ENCODE measurements at regions not wholly inside any gene's neighbourhood (a gene's known extent, or its start where the extent isn't known, plus 50 kb on each side); places are given as distances from the start of the nearest gene placed in this dataset.

GRCh38 chr5:57097526-57097925 is 76.3 kb upstream of the GPBP1 start:
- Histone ChIP-seq H3K4ac (replicated peaks; ENCODE audit: insufficient read length, low read depth, low read length) (no peak overlapping the region), H2BK12ac (ENCODE audit: low read depth, low read length) (no peak overlapping the region), H4K20me1 (replicated peaks in 1 of 2; ENCODE audit: control insufficient read depth in 1 of 2, insufficient read depth in 2 of 2, low read length in 2 of 2) (no peaks in the 10 kb centered on the region), H4K5ac (ENCODE audit: insufficient read length, low read depth, low read length) (no peak overlapping the region), H2BK15ac (ENCODE audit: low read length) (no peak overlapping the region), H3K79me2 (ENCODE audit: control insufficient read depth in 1 of 2, insufficient read depth in 2 of 2, low read length in 2 of 2) (no peaks in the 10 kb centered on the region), H3K4me3 (ENCODE audit: extremely low read depth in 1 of 4, insufficient read depth in 2 of 4, low read depth in 3 of 4, low read length in 4 of 4) (no peak overlapping the region), H3K4me2 (ENCODE audit: insufficient read depth in 1 of 2, low read depth in 2 of 2, low read length in 2 of 2) (no peak overlapping the region), H2AFZ (ENCODE audit: low read length) (no peak overlapping the region), H3K14ac (ENCODE audit: insufficient read length) (no peak overlapping the region), H4K91ac (replicated peaks; ENCODE audit: insufficient read length, low read length) (no peak overlapping the region), H3K4me1 (replicated peaks in 1 of 4; ENCODE audit: control insufficient read depth in 3 of 4, insufficient read depth in 4 of 4, low read length in 3 of 4) (peaks cover 0 to 3% (median under 1%) of the 10 kb centered on the region in 4 experiments; a peak in 1 of 7 replicates), H3K18ac (ENCODE audit: extremely low read depth, low read length) (no peak overlapping the region), H3K36me3 (ENCODE audit: control insufficient read depth in 2 of 4, insufficient read depth in 4 of 4, low read length in 3 of 4) (no peaks in the 10 kb centered on the region), H3K9me3 (ENCODE audit: insufficient read depth in 2 of 2, low read depth in 1 of 2, low read length in 1 of 2) (no peaks in the 10 kb centered on the region), H2BK5ac (ENCODE audit: low read depth, low read length) (no peak overlapping the region), H3K27me3 (replicated peaks in 1 of 4; ENCODE audit: control insufficient read depth in 3 of 4, extremely low read depth in 1 of 4, insufficient read depth in 3 of 4, low read length in 3 of 4) (no peaks in the 10 kb centered on the region), H3K27ac (ENCODE audit: low read depth, low read length) (no peak overlapping the region), H3K79me1 (ENCODE audit: low read depth, low read length) (no peaks in the 10 kb centered on the region), H2BK20ac (ENCODE audit: low read length) (no peak overlapping the region), H4K8ac (ENCODE audit: extremely low read depth, insufficient read depth, low read length) (no peak overlapping the region), H2AK5ac (ENCODE audit: low read depth, low read length) (no peak overlapping the region), H3K23me2 (ENCODE audit: low read depth, low read length) (no peaks in the 10 kb centered on the region), H2BK120ac (replicated peaks; ENCODE audit: low read depth, low read length) (no peak overlapping the region), H3K56ac (replicated peaks; ENCODE audit: insufficient read length, low read depth, low read length) (no peak overlapping the region), H3K23ac (ENCODE audit: insufficient read length) (no peak overlapping the region), H3K9ac (replicated peaks in 1 of 4; ENCODE audit: extremely low read depth in 1 of 4, low read depth in 3 of 4, low read length in 3 of 4) (no peak overlapping the region)
- DNase-seq (ENCODE audit: low read depth in 1 of 2, low spot score in 2 of 2) (no peak), FAIRE-seq (no peak)
- 88% methylated on average over 8 of the region's 8 CpGs; no CpG with 5 or more reads in 1 of the 2 experiments for WGBS, 2 experiments (ENCODE audit: extremely low coverage in 1 of 2, insufficient coverage in 1 of 2, insufficient read length in 1 of 2, insufficient replicate concordance in 2 of 2, low coverage in 1 of 2, low lambda C conversion rate in 2 of 2, missing lambda C conversion rate in 1 of 2)
- ChIA-PET CTCF (ENCODE audit: partially characterized antibody) (interaction anchor here (0.6 to 4.5 kb wide), 6 partner anchors 14 to 187 kb away, joined by 3 to 31 read pairs (median 4); no protein-coding TSS in a partner anchor), POLR2A (ENCODE audit: partially characterized antibody) (no interaction called here)
- TF ChIP-seq EGR1 (IDR thresholded peaks at IDR 0.05; ENCODE audit: borderline replicate concordance, low read depth, low read length) (no peak), TCF12 (IDR thresholded peaks at IDR 0.05; ENCODE audit: low read depth, low read length) (no peak), SP4 (IDR thresholded peaks at IDR 0.05; ENCODE audit: low read length) (no peak), CREB1 (IDR thresholded peaks at IDR 0.05) (no peak), RNF2 (IDR thresholded peaks at IDR 0.05; ENCODE audit: borderline replicate concordance, low read depth, low read length, missing control alignments, poor library complexity, severe bottlenecking) (no peak), CBX8 (IDR thresholded peaks at IDR 0.05; ENCODE audit: borderline replicate concordance, low read depth, low read length) (no peak), CTCF (IDR thresholded peaks at IDR 0.05; ENCODE audit: control extremely low read depth in 1 of 3, insufficient read depth in 1 of 3, low read depth in 1 of 3, low read length in 3 of 3) (no peak), GABPA (IDR thresholded peaks at IDR 0.05; ENCODE audit: borderline replicate concordance, insufficient read depth, low read length) (no peak), TBP (IDR thresholded peaks at IDR 0.05; ENCODE audit: low read depth, low read length) (no peak), YY1 (IDR thresholded peaks at IDR 0.05; ENCODE audit: low read depth, low read length) (no peak), BRCA1 (IDR thresholded peaks at IDR 0.05; ENCODE audit: low read depth, low read length) (no peak)
- TF ChIP-seq, protein P1, sequence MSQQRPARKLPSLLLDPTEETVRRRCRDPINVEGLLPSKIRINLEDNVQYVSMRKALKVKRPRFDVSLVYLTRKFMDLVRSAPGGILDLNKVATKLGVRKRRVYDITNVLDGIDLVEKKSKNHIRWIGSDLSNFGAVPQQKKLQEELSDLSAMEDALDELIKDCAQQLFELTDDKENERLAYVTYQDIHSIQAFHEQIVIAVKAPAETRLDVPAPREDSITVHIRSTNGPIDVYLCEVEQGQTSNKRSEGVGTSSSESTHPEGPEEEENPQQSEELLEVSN (IDR thresholded peaks at IDR 0.05): no peak
